Trophoblast cell (in vitro differentiated cells and primary cell): ENCODE measurements at regions not wholly inside any gene's neighbourhood (a gene's known extent, or its start where the extent isn't known, plus 50 kb on each side); places are given as distances from the start of the nearest gene placed in this dataset.

Experiments used
- DNase-seq, 2 donors: peaks; one replicate each; pipeline ENCODE4 v3.0.0-alpha.2; 2016
- H2AFZ ChIP-seq: 2 replicates; pipeline ENCODE4 v1.6.1; 2013; ENCODE audit warnings: low read length, moderate library complexity, mild to moderate bottlenecking; ENCODE audit not compliant: insufficient read depth, poor library complexity
- H2AK5ac ChIP-seq: 2 replicates; pipeline ENCODE4 v1.6.1; 2013; ENCODE audit warnings: mild to moderate bottlenecking, low read length
- H2BK120ac ChIP-seq: 2 replicates; pipeline ENCODE4 v1.6.1; 2013; ENCODE audit warnings: low read length, mild to moderate bottlenecking, moderate library complexity; ENCODE audit not compliant: insufficient read depth, poor library complexity
- H2BK12ac ChIP-seq: 2 replicates; pipeline ENCODE4 v1.6.1; 2013; ENCODE audit warnings: mild to moderate bottlenecking, low read length, moderate library complexity
- H2BK5ac ChIP-seq: 2 replicates; pipeline ENCODE4 v1.6.1; 2013; ENCODE audit warnings: low read length, low read depth, moderate library complexity, mild to moderate bottlenecking; ENCODE audit not compliant: poor library complexity
- H3K14ac ChIP-seq: 2 replicates; pipeline ENCODE4 v1.6.1; 2013; ENCODE audit warnings: mild to moderate bottlenecking, low read length
- H3K18ac ChIP-seq: 2 replicates; pipeline ENCODE4 v1.6.1; 2013; ENCODE audit warnings: mild to moderate bottlenecking, low read length
- H3K23ac ChIP-seq: 2 replicates; pipeline ENCODE4 v1.6.1; 2013; ENCODE audit warnings: low read length
- H3K27ac ChIP-seq: 2 replicates; pipeline ENCODE4 v1.5.1; 2013; ENCODE audit warnings: low read depth, mild to moderate bottlenecking, inconsistent platforms, low read length, moderate library complexity
- H3K27me3 ChIP-seq: 2 replicates; pipeline ENCODE4 v1.6.1; 2013; ENCODE audit warnings: inconsistent platforms, mild to moderate bottlenecking, low read length, moderate library complexity; ENCODE audit not compliant: insufficient read depth
- H3K36me3 ChIP-seq, 2 experiments: 1 replicate in 1 of 2; 2 replicates in 1 of 2; pipeline ENCODE4 v1.6.1; 2013; ENCODE audit warnings: low read length in 2 of 2, mild to moderate bottlenecking in 2 of 2, moderate library complexity in 1 of 2; ENCODE audit not compliant: insufficient read depth in 2 of 2, control insufficient read depth in 1 of 2
- H3K4ac ChIP-seq: 2 replicates; pipeline ENCODE4 v1.6.1; 2013; ENCODE audit warnings: low read depth, mild to moderate bottlenecking, low read length, moderate library complexity
- H3K4me1 ChIP-seq, 2 experiments: 1 replicate in 1 of 2; 2 replicates in 1 of 2; pipeline ENCODE4 v1.6.1; 2013; ENCODE audit warnings: low read length in 2 of 2, mild to moderate bottlenecking in 2 of 2, moderate library complexity in 1 of 2; ENCODE audit not compliant: insufficient read depth in 2 of 2, control insufficient read depth in 1 of 2
- H3K4me2 ChIP-seq: 2 replicates; pipeline ENCODE4 v1.6.1; 2013; ENCODE audit warnings: inconsistent platforms, mild to moderate bottlenecking, low read length, moderate library complexity
- H3K4me3 ChIP-seq: 2 replicates; pipeline ENCODE4 v1.5.1; 2013; ENCODE audit warnings: mild to moderate bottlenecking, low read depth, low read length, inconsistent platforms
- H3K79me1 ChIP-seq: one replicate; pipeline ENCODE4 v1.6.1; 2013; ENCODE audit warnings: low read length
- H3K79me2 ChIP-seq: 2 replicates; pipeline ENCODE4 v1.6.1; 2013; ENCODE audit warnings: low read length, mild to moderate bottlenecking; ENCODE audit not compliant: control insufficient read depth, insufficient read depth, poor library complexity
- H3K9ac ChIP-seq: 2 replicates; pipeline ENCODE4 v1.6.1; 2013; ENCODE audit warnings: mild to moderate bottlenecking, low read length
- H3K9me3 ChIP-seq: 2 replicates; pipeline ENCODE4 v1.6.1; 2013; ENCODE audit warnings: low read depth, mild to moderate bottlenecking, control low read depth, inconsistent platforms, low read length; ENCODE audit not compliant: insufficient read depth
- H4K12ac ChIP-seq: 2 replicates; pipeline ENCODE4 v1.6.1; 2013; ENCODE audit warnings: low read depth, mild to moderate bottlenecking, low read length, moderate library complexity
- H4K8ac ChIP-seq: 2 replicates; pipeline ENCODE4 v1.6.1; 2013; ENCODE audit warnings: low read depth, mild to moderate bottlenecking, low read length, moderate library complexity
- H4K91ac ChIP-seq: one replicate; pipeline ENCODE4 v1.6.1; 2013; ENCODE audit warnings: low read depth, mild to moderate bottlenecking, low read length, moderate library complexity
- WGBS: extraction: QIAGEN DNeasy Blood & Tissue Kit; methylation state at CpG from one replicate; pipeline ENCODE4 v1.1.7; 2013; ENCODE audit warnings: missing lambda C conversion rate; ENCODE audit not compliant: insufficient read length, insufficient coverage; ENCODE audit errors: extremely low coverage; 5-methylcytosine and 5-hydroxymethylcytosine counted together

- Histone ChIP-seq H3K23ac (no peak overlapping the region), H3K9me3 (no peaks in the 10 kb centered on the region), H2BK12ac (no peak overlapping the region), H2BK120ac (no peak overlapping the region), H4K8ac (no peak overlapping the region), H4K91ac (no peak overlapping the region), H3K4me1 (no peaks in the 10 kb centered on the region), H2AK5ac (no peak overlapping the region), H3K4me2 (no peak overlapping the region), H3K4me3 (no peak overlapping the region), H3K36me3 (no peaks in the 10 kb centered on the region), H2AFZ (no peak overlapping the region), H3K14ac (no peak overlapping the region), H3K79me1 (no peaks in the 10 kb centered on the region), H3K9ac (no peak overlapping the region), H3K79me2 (no peaks in the 10 kb centered on the region), H3K27me3 (no peaks in the 10 kb centered on the region), H3K18ac (no peak overlapping the region), H4K12ac (no peak overlapping the region), H3K27ac (no peak overlapping the region), H3K4ac (no peak overlapping the region), H2BK5ac (no peak overlapping the region)
- DNase-seq: no peak
These were observed 128.5 kb downstream of the PRDM9 start for GRCh38 chr5:23635938-23636337.

GRCh38 chr5:23639326-23639725 lies 131.9 kb downstream of the PRDM9 start:
- no peak overlapping the region for H4K12ac ChIP-seq
- no peaks in the 10 kb centered on the region for H3K36me3 ChIP-seq
- H3K4me3 ChIP-seq: no peak overlapping the region
- H2AK5ac ChIP-seq: no peak overlapping the region
- no peak overlapping the region for H2BK12ac ChIP-seq
- no peak overlapping the region for H3K9ac ChIP-seq
- DNase-seq: peak in 1 of 2 donors; percentile 68
- no peak overlapping the region for H3K27ac ChIP-seq
- no peak overlapping the region for H4K8ac ChIP-seq
- no peak overlapping the region for H4K91ac ChIP-seq
- H3K4me1 ChIP-seq: no peaks in the 10 kb centered on the region
- H2AFZ ChIP-seq: no peak overlapping the region
- no peaks in the 10 kb centered on the region for H3K9me3 ChIP-seq
- H3K79me1 ChIP-seq: no peaks in the 10 kb centered on the region
- H3K14ac ChIP-seq: no peak overlapping the region
- H3K79me2 ChIP-seq: no peaks in the 10 kb centered on the region
- no peak overlapping the region for H3K4ac ChIP-seq
- H3K18ac ChIP-seq: no peak overlapping the region
- no peaks in the 10 kb centered on the region for H3K27me3 ChIP-seq
- H3K4me2 ChIP-seq: no peak overlapping the region
- WGBS: no CpG with 5 or more reads among the region's 1 CpG
- H3K23ac ChIP-seq: no peak overlapping the region
- no peak overlapping the region for H2BK120ac ChIP-seq
- no peak overlapping the region for H2BK5ac ChIP-seq

- no peak overlapping the region for H4K12ac ChIP-seq
- no peak overlapping the region for H3K14ac ChIP-seq
- H3K23ac ChIP-seq: no peak overlapping the region
- no peaks in the 10 kb centered on the region for H3K27me3 ChIP-seq
- H4K8ac ChIP-seq: no peak overlapping the region
- H2AFZ ChIP-seq: no peak overlapping the region
- no peak overlapping the region for H3K4me2 ChIP-seq
- no peaks in the 10 kb centered on the region for H3K79me2 ChIP-seq
- no peak overlapping the region for H3K9ac ChIP-seq
- H3K36me3 ChIP-seq: no peaks in the 10 kb centered on the region
- H3K4ac ChIP-seq: no peak overlapping the region
- no peaks in the 10 kb centered on the region for H3K79me1 ChIP-seq
- H2BK5ac ChIP-seq: no peak overlapping the region
- no peak overlapping the region for H3K27ac ChIP-seq
- H2AK5ac ChIP-seq: no peak overlapping the region
- H2BK120ac ChIP-seq: no peak overlapping the region
- H3K4me1 ChIP-seq: no peaks in the 10 kb centered on the region
- H3K4me3 ChIP-seq: no peak overlapping the region
- H3K18ac ChIP-seq: no peak overlapping the region
- no peak for DNase-seq
- no peaks in the 10 kb centered on the region for H3K9me3 ChIP-seq
- no peak overlapping the region for H4K91ac ChIP-seq
- WGBS: no CpG with 5 or more reads among the region's 1 CpG
- H2BK12ac ChIP-seq: no peak overlapping the region
These were observed 141.2 kb downstream of the PRDM9 start for GRCh38 chr5:23648656-23649055.

- DNase-seq: no peak
- Histone ChIP-seq H3K27me3 (no peaks in the 10 kb centered on the region), H2BK120ac (no peak overlapping the region), H3K18ac (no peak overlapping the region), H3K36me3 (no peaks in the 10 kb centered on the region), H3K27ac (no peak overlapping the region), H3K4me2 (no peak overlapping the region), H3K4me1 (no peaks in the 10 kb centered on the region), H3K9ac (no peak overlapping the region), H3K79me2 (no peaks in the 10 kb centered on the region), H2AK5ac (no peak overlapping the region), H4K12ac (no peak overlapping the region), H3K79me1 (no peaks in the 10 kb centered on the region), H4K8ac (no peak overlapping the region), H4K91ac (no peak overlapping the region), H3K23ac (no peak overlapping the region), H3K14ac (no peak overlapping the region), H2BK5ac (no peak overlapping the region), H2AFZ (no peak overlapping the region), H2BK12ac (no peak overlapping the region), H3K9me3 (no peaks in the 10 kb centered on the region), H3K4ac (no peak overlapping the region), H3K4me3 (no peak overlapping the region)
- WGBS: no CpG with 5 or more reads among the region's 4 CpGs
These were observed 142.2 kb downstream of the PRDM9 start for GRCh38 chr5:23649594-23649993.
